ENCODE measurements at regions not wholly inside any gene's neighbourhood (a gene's known extent, or its start where the extent isn't known, plus 50 kb on each side); places are given as distances from the start of the nearest gene placed in this dataset.

DNA sequence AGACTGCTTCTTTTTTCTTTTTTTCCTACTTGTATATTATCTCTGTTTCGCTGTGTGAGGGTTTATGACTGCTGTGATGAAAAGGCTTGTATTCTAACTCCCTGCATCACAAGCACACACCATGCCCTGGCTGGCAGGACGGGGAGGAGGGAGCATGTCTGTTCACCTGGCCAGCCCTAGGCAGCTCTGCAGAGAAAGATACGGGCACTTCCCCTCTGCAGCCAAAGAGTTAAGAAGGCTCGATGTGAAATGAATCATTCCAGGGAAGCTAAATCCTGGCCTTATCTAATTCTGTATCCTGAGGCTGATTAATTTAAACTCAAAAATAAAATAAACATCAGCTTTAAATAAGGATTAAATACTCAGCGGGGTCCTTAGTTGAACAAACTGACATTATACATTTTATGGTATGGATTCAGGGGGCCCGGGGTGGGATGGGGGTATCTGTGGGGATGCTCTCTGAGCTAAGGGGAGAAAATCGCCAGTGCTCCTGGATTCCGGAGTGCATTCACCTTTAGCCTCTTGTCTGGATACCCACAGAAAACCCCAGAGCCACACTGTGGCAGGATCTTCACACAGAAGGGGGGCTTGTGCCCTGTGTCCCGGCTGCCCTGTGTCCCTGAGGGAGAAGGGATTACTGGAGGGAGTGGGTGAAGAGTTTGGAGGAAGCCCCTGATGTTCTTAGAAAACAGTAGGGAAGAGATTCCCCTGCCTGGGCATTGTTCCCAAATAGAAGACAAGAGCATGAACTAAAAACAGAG is 321.5 kb downstream of the NPHP4 start:
- no peak overlapping the region for H3K27ac ChIP-seq (ENCODE audit: low read length)
- no peaks in the 10 kb centered on the region for H3K27me3 ChIP-seq (ENCODE audit: low read depth, low read length)
- peaks cover 0 to 2% of the 10 kb centered on the region in 2 donors for H3K9me3 ChIP-seq (ENCODE audit: control insufficient read depth in 1 of 2, low read length in 2 of 2)
- H3K36me3 ChIP-seq (ENCODE audit: control insufficient read depth in 1 of 2, insufficient read depth in 2 of 2, low read length in 2 of 2), result no peaks in the 10 kb centered on the region
- no peak overlapping the region for H3K4me3 ChIP-seq (ENCODE audit: low read depth in 1 of 2, low read length in 2 of 2)
- H3K4me1 ChIP-seq (ENCODE audit: control insufficient read depth in 1 of 2, insufficient read depth in 2 of 2, low read length in 2 of 2), result no peaks in the 10 kb centered on the region

DNA sequence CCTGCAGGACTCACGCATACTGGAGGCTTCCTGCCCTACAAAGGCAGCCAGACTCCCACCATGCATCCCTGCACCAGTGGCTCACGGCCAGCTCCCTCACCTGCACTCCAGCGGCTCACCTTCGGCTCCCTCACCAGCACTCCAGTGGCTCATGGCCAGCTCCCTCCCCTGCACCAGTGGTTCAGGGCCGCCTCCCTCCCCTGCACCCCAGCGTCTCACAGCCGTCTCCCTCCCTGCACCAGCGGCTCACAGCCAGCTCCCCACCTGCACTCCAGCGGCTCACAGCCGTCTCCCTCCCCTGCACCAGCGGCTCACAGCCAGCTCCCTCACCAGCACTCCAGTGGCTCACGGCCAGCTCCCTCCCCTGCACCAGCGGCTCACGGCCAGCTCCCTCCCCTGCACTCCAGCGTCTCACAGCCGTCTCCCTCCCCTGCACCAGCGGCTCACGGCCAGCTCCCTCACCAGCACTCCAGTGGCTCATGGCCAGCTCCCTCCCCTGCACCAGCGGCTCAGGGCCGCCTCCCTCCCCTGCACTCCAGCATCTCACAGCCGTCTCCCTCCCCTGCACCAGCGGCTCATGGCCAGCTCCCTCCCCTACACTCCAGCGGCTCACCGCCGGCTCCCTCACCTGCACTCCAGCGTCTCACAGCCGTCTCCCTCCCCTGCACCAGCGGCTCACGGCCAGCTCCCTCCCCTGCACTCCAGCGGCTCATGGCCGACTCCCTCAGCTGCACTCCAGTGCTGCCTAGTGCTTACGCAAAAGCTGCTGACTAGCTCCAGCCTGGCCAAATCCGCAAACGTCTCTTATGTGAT is 324.5 kb downstream of the NPHP4 start:
- no peak overlapping the region for H3K27ac ChIP-seq (ENCODE audit: low read length)
- no peaks in the 10 kb centered on the region for H3K27me3 ChIP-seq (ENCODE audit: low read depth, low read length)
- no peaks in the 10 kb centered on the region for H3K36me3 ChIP-seq (ENCODE audit: control insufficient read depth in 1 of 2, insufficient read depth in 2 of 2, low read length in 2 of 2)
- H3K4me3 ChIP-seq (ENCODE audit: low read depth in 1 of 2, low read length in 2 of 2), result no peak overlapping the region
- peaks cover 0 to 2% of the 10 kb centered on the region in 2 donors for H3K9me3 ChIP-seq (ENCODE audit: control insufficient read depth in 1 of 2, low read length in 2 of 2)
- H3K4me1 ChIP-seq (ENCODE audit: control insufficient read depth in 1 of 2, insufficient read depth in 2 of 2, low read length in 2 of 2), result no peaks in the 10 kb centered on the region

DNA sequence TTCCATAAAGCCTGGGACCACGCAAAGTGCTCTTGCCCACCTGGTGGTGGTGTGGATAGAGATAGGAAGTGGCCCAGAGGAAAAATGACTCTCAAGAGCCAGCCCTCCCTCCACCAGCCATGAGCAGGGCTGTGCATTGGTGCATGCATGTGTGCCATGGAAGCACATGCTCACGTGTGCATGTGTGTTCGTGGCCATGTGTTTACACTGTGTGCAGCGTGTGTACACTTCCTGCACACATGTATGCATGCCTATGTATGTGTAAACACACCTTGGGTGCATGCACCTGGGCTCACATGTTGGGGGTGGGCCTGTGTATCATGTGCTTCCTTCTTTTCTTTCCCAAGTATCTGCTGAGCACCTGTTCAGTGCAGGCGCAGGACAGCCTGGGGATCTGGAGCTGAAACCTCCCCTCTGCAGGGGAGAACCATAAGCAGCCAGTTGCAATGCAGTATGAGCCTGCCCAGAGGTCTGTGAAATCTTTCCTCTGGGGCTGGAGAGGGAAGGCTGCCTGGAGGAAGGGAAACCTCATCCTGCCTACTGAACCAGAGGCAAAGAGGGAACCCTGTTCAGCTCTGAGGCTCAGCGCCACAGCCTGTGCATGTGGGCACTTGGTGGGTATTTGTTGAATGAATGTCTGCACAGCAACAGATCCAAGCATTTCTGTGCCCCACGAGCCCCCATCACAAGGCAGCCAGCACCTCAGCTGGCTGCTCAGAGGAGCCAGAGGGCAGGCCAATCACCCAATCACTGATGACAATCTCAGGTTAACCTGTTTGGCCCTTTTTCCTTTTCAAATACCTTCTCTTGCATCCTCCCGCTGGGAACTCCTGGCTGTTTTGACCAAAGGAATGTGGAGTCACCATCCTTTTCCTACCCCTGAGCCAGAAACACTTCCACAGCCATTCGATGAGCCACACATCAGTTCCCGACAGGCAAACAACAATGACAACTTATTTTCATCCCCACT is 327.0 kb downstream of the NPHP4 start:
- H3K36me3 ChIP-seq (ENCODE audit: control insufficient read depth in 1 of 2, insufficient read depth in 2 of 2, low read length in 2 of 2), result no peaks in the 10 kb centered on the region
- no peaks in the 10 kb centered on the region for H3K9me3 ChIP-seq (ENCODE audit: control insufficient read depth in 1 of 2, low read length in 2 of 2)
- H3K27ac ChIP-seq (ENCODE audit: low read length), result no peak overlapping the region
- H3K4me3 ChIP-seq (ENCODE audit: low read depth in 1 of 2, low read length in 2 of 2), result no peak overlapping the region
- no peaks in the 10 kb centered on the region for H3K27me3 ChIP-seq (ENCODE audit: low read depth, low read length)
- H3K4me1 ChIP-seq (ENCODE audit: control insufficient read depth in 1 of 2, insufficient read depth in 2 of 2, low read length in 2 of 2), result no peaks in the 10 kb centered on the region

DNA sequence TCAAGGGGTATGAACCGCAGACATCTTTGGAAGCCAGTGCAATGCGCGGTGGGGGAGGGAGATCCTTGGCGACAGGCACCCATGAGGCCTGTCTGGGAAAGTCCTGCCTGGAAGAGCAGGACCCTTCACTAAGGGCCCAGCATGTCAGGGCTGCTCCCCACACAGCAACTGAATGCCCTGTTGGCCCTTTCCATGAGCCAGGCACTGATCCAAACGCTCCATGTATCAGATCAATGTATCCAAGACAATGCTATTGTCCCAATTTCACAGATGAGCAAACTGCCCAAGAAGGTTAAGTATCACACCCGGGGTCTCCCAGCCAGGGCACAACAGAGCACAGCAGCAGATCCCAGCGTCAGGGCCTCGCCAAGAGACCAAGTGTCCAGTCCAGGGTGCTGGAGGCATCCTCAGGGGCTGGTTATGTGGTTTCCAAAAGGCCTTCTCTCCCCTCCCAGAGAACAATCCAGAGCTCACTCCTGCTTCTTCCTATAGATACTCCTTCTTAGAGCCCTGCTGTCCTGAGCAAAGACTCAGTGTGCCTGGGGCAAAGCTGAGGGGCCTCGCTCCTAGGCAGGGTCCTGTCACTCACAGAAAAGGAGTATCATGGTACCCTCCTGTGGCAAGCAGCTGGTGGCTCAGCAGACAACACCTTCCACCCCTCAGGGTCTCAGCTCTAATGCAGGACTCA is 328.0 kb downstream of the NPHP4 start:
- Histone ChIP-seq H3K27ac (ENCODE audit: low read length) (no peak overlapping the region), H3K9me3 (ENCODE audit: control insufficient read depth in 1 of 2, low read length in 2 of 2) (no peaks in the 10 kb centered on the region), H3K36me3 (ENCODE audit: control insufficient read depth in 1 of 2, insufficient read depth in 2 of 2, low read length in 2 of 2) (no peaks in the 10 kb centered on the region), H3K4me3 (ENCODE audit: low read depth in 1 of 2, low read length in 2 of 2) (no peak overlapping the region), H3K27me3 (ENCODE audit: low read depth, low read length) (no peaks in the 10 kb centered on the region), H3K4me1 (ENCODE audit: control insufficient read depth in 1 of 2, insufficient read depth in 2 of 2, low read length in 2 of 2) (no peaks in the 10 kb centered on the region)

DNA sequence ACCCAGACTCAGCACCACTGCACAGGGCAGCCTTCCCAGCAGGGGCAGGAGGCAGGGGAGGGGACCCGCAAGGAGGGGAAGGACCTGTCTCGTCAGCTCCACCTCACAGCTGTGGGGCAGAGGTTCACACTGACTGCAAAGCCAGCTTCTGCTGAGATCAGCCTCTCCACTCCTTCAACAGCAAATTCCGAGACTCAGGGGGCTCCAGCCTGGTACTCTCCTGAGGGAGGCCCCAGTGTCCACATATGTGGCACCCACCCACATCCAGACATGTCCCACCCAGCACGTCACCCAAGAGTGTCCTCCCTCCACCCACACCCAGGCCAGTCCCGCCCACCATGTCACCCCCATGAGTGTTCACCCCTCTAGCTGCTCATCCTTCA is 329.5 kb downstream of the NPHP4 start:
- Histone ChIP-seq H3K36me3 (ENCODE audit: control insufficient read depth in 1 of 2, insufficient read depth in 2 of 2, low read length in 2 of 2) (no peaks in the 10 kb centered on the region), H3K4me3 (ENCODE audit: low read depth in 1 of 2, low read length in 2 of 2) (no peak overlapping the region), H3K27me3 (ENCODE audit: low read depth, low read length) (no peaks in the 10 kb centered on the region), H3K27ac (ENCODE audit: low read length) (no peak overlapping the region), H3K4me1 (ENCODE audit: control insufficient read depth in 1 of 2, insufficient read depth in 2 of 2, low read length in 2 of 2) (no peaks in the 10 kb centered on the region), H3K9me3 (ENCODE audit: control insufficient read depth in 1 of 2, low read length in 2 of 2) (no peaks in the 10 kb centered on the region)

DNA sequence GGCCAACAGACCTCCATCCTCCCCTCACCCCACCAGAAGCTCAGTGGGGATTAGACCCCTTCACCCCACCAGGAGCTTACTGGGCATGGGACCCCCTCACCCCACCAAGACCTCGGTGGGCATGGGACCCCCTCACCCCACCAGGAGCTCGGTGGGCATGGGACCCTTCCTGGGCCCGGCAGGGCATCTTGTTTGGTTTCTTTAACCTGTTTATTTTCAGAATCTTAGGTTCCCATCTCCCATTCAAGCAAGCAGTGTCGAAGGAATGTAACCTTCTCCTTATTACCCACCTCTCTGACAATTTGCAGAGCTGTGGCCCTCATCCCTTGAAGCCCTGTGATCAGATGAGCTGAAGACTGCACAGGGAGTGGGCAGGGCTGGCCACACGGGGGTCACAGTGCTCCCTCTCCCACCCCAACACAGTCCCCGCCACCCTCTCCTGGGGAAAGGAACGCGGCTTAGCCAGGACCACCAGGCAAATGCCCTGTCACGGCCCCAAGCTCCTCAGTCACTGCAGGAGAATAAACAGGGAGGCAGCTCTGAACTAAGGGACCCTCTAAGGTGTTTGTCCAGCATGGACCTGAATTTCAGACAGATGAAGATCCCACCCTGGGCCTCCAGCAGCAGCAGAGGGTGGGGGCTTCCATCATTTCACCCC is 330.0 kb downstream of the NPHP4 start:
- Histone ChIP-seq H3K36me3 (ENCODE audit: control insufficient read depth in 1 of 2, insufficient read depth in 2 of 2, low read length in 2 of 2) (no peaks in the 10 kb centered on the region), H3K27ac (ENCODE audit: low read length) (no peak overlapping the region), H3K4me1 (ENCODE audit: control insufficient read depth in 1 of 2, insufficient read depth in 2 of 2, low read length in 2 of 2) (no peaks in the 10 kb centered on the region), H3K9me3 (ENCODE audit: control insufficient read depth in 1 of 2, low read length in 2 of 2) (no peaks in the 10 kb centered on the region), H3K4me3 (ENCODE audit: low read depth in 1 of 2, low read length in 2 of 2) (no peak overlapping the region), H3K27me3 (ENCODE audit: low read depth, low read length) (no peaks in the 10 kb centered on the region)

DNA sequence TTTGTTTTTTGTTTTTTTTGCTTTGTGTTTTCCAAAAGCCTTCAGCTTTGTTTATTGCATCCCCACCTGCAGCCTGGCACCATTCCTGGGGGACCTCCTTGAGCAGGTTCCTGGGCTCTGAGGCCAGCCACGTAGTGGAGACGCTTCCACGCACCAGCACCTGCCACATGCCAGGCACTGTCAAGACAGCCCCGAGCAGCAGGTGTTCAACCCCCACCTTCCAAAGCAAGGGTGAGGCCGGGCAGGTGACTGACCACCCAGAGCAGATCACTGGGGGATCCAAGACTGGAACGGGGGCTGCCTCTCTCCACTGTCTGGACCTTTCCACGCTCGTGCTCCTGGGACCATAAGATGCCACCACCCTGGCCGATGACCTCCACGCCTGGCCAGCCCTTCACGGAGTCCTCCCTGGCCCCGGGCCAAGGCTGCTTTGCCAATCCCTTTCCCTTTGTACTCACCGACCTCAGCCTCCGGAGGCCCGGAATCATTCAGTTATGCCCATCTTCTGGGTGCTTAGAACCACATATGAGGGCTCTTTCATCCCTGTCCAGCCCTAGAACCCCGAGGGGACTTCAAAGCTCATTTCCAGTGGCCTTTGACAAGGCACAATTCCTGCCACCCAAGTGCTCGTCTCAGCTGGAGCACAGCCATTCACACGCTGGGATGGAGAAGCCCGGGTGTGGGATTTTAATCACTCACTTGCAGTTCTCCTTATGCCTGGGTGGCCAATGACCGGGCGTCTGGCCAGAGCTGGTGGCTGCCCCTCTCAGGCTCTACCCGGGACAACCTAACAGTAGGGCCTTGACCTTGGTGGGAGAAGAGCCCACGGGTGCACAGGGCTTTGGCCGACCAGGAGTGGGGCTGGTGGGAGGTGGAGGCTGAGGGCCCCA is 330.8 kb downstream of the NPHP4 start:
- no peaks in the 10 kb centered on the region for H3K27me3 ChIP-seq (ENCODE audit: low read depth, low read length)
- H3K36me3 ChIP-seq (ENCODE audit: control insufficient read depth in 1 of 2, insufficient read depth in 2 of 2, low read length in 2 of 2), result no peaks in the 10 kb centered on the region
- no peak overlapping the region for H3K4me3 ChIP-seq (ENCODE audit: low read depth in 1 of 2, low read length in 2 of 2)
- H3K27ac ChIP-seq (ENCODE audit: low read length), result no peak overlapping the region
- no peaks in the 10 kb centered on the region for H3K4me1 ChIP-seq (ENCODE audit: control insufficient read depth in 1 of 2, insufficient read depth in 2 of 2, low read length in 2 of 2)
- no peaks in the 10 kb centered on the region for H3K9me3 ChIP-seq (ENCODE audit: control insufficient read depth in 1 of 2, low read length in 2 of 2)

DNA sequence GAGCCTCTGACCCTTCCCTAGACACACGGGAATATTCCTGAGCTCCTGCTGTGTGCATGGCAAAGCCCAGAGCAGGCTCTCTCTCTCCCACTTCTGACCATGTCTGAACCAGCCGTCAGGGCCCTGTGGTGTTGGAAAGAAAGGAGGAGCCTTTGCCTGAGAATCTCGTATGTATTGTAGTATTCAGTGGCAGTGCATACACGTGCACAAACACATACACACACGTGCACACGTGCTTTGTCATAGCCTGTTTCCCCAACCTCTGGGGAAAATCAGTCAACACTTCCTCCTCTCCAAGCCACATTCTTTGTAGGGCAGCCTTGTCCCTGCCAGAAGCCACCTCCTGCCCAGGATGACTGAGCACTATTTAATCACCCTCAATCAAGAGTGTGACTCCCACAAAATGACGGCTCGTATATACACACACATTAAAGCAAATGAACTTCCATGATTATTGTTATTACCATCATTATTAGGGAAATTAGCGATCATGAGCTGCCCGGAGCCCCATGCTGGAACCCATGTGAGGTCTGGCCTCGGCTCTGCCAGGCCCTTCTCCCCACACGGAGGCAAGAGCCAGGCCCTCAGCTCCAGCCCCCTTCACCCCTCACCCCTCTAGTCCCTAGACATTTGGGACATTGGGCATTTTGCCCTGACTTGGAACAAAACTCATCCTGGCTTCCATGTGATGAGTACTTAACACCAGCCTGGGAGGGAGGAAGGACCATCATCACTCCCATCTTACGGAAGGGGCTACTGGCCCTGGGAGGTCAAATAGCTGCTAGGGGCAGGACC is 331.9 kb downstream of the NPHP4 start:
- Histone ChIP-seq H3K27me3 (ENCODE audit: low read depth, low read length) (no peaks in the 10 kb centered on the region), H3K9me3 (ENCODE audit: control insufficient read depth in 1 of 2, low read length in 2 of 2) (no peaks in the 10 kb centered on the region), H3K36me3 (ENCODE audit: control insufficient read depth in 1 of 2, insufficient read depth in 2 of 2, low read length in 2 of 2) (no peaks in the 10 kb centered on the region), H3K4me3 (ENCODE audit: low read depth in 1 of 2, low read length in 2 of 2) (no peak overlapping the region), H3K4me1 (ENCODE audit: control insufficient read depth in 1 of 2, insufficient read depth in 2 of 2, low read length in 2 of 2) (no peaks in the 10 kb centered on the region), H3K27ac (ENCODE audit: low read length) (no peak overlapping the region)

DNA sequence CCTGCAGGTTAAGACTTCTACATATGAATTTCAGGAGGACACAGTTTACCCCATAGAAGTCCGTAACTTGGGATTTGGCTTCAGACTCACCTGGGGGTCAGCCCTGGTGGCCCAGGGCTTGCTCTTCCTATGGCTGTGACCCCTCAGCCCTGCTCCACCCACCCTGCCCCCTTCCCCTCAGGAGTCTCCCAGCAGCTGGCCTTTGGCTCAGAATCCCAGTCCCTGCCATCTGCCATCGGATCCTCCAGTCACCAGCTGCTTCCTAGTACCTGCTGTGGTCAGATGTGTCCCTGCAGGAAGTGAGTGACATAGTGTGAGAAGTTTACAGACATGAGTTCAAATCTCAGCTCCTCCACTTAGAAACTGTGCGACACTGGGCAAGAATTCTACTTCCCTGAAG is 332.6 kb downstream of the NPHP4 start:
- no peak overlapping the region for H3K27ac ChIP-seq (ENCODE audit: low read length)
- H3K4me1 ChIP-seq (ENCODE audit: control insufficient read depth in 1 of 2, insufficient read depth in 2 of 2, low read length in 2 of 2), result no peaks in the 10 kb centered on the region
- no peaks in the 10 kb centered on the region for H3K27me3 ChIP-seq (ENCODE audit: low read depth, low read length)
- no peaks in the 10 kb centered on the region for H3K9me3 ChIP-seq (ENCODE audit: control insufficient read depth in 1 of 2, low read length in 2 of 2)
- H3K4me3 ChIP-seq (ENCODE audit: low read depth in 1 of 2, low read length in 2 of 2), result no peak overlapping the region
- no peaks in the 10 kb centered on the region for H3K36me3 ChIP-seq (ENCODE audit: control insufficient read depth in 1 of 2, insufficient read depth in 2 of 2, low read length in 2 of 2)

Measured in muscle layer of duodenum (tissue), 2 donors.